Endothelial cell of umbilical vein (primary cell): ENCODE measurements at regions not wholly inside any gene's neighbourhood (a gene's known extent, or its start where the extent isn't known, plus 50 kb on each side); places are given as distances from the start of the nearest gene placed in this dataset.

Experiments used
- BruUV-seq: library from RNA; stranded (reverse); fragments of 400-500 nt; replicated peaks from 2 replicates; lab custom pipeline; 2021; lab: Mats Ljungman, UMichigan
- CTCF ChIA-PET: fragments of 300-600, 350-600 bp; sonication (Branson Sonifier 250); formaldehyde crosslinking; loops from one replicate; lab custom pipeline; 2021; ENCODE audit warnings: antibody characterized with exemption, inconsistent platforms; lab: Charles Lee
- POLR2A ChIA-PET: fragments of 300-600, 350-600 bp; sonication (Branson Sonifier 250); formaldehyde crosslinking; loops from one replicate; lab custom pipeline; 2021; ENCODE audit warnings: antibody characterized with exemption, inconsistent platforms; lab: Charles Lee
- DNase-seq: peaks from one replicate; pipeline ENCODE4 v3.0.0-alpha.2; 2011; ENCODE audit warnings: low read depth, low spot score
- FAIRE-seq: peaks from 2 replicates; lab custom pipeline; 2011; peaks lifted over from hg19 to GRCh38; lab: Jason Lieb, UNC
- H2AFZ ChIP-seq: 2 replicates; pipeline ENCODE4 v1.6.0; 2012; ENCODE audit warnings: low read depth, low read length, control low read depth, inconsistent platforms
- H3K27ac ChIP-seq: 2 replicates; pipeline ENCODE4 v1.5.1; 2011; ENCODE audit warnings: low read depth, mild to moderate bottlenecking, control low read depth, low read length, moderate library complexity; ENCODE audit not compliant: insufficient read depth
- H3K27me3 ChIP-seq, 2 experiments: 2 replicates each; pipeline versions ENCODE4 v1.6.0 to v1.6.1; 2011; ENCODE audit warnings: low read length in 2 of 2, mixed read lengths in 1 of 2; ENCODE audit not compliant: control insufficient read depth in 2 of 2, insufficient read depth in 2 of 2
- H3K36me3 ChIP-seq, 2 experiments: 2 replicates in 1 of 2; 3 replicates in 1 of 2; pipeline ENCODE4 v1.5.1; 2011; ENCODE audit warnings: low read length in 2 of 2, mild to moderate bottlenecking in 1 of 2, moderate library complexity in 1 of 2; ENCODE audit not compliant: control insufficient read depth in 2 of 2, insufficient read depth in 2 of 2; ENCODE audit errors: extremely low read depth in 1 of 2
- H3K4me1 ChIP-seq: 3 replicates; pipeline ENCODE4 v1.5.1; 2011; ENCODE audit warnings: mild to moderate bottlenecking, low read length; ENCODE audit not compliant: control insufficient read depth, insufficient read depth; ENCODE audit errors: extremely low read depth
- H3K4me2 ChIP-seq: 2 replicates; pipeline ENCODE4 v1.6.1; 2011; ENCODE audit warnings: low read length, control low read depth, mixed read lengths; ENCODE audit not compliant: insufficient read depth
- H3K4me3 ChIP-seq, 3 experiments: fragments of 200-600 bp in 1 of 3; sonication (generic), shearing (Covaris generic) in 1 of 3; replicated peaks in 1 of 3; 2 replicates each; pipeline ENCODE4 v1.5.1; 2011 to 2016; ENCODE audit warnings: control low read depth in 3 of 3, low read length in 3 of 3, mild to moderate bottlenecking in 2 of 3, inconsistent platforms in 1 of 3, low read depth in 1 of 3, moderate library complexity in 1 of 3; ENCODE audit not compliant: insufficient read depth in 1 of 3
- H3K79me2 ChIP-seq: 2 replicates; pipeline ENCODE4 v1.6.0; 2012; ENCODE audit warnings: low read length, inconsistent platforms; ENCODE audit not compliant: control insufficient read depth, insufficient read depth
- H3K9ac ChIP-seq: replicated peaks from 2 replicates; pipeline ENCODE3; 2011; ENCODE audit warnings: low read length, control low read depth; ENCODE audit not compliant: insufficient read depth; ENCODE audit errors: extremely low read depth
- H3K9me1 ChIP-seq: replicated peaks from 3 replicates; pipeline ENCODE4 v1.6.0; 2011; ENCODE audit warnings: mild to moderate bottlenecking, low read length; ENCODE audit not compliant: control insufficient read depth, insufficient read depth; ENCODE audit errors: extremely low read depth
- H3K9me3 ChIP-seq: replicated peaks from 2 replicates; pipeline ENCODE4 v1.5.1; 2012; ENCODE audit warnings: low read length, inconsistent platforms; ENCODE audit not compliant: control insufficient read depth, insufficient read depth
- H4K20me1 ChIP-seq: replicated peaks from 2 replicates; pipeline ENCODE3; 2011; ENCODE audit warnings: mild to moderate bottlenecking, low read length; ENCODE audit not compliant: control insufficient read depth, insufficient read depth; ENCODE audit errors: extremely low read depth
- CTCF ChIP-seq, 2 donors: IDR thresholded peaks; 1 replicate in 1 of 2; 2 replicates in 1 of 2; pipeline ENCODE4 v1.5.1; 2011; ENCODE audit warnings: low read length in 2 of 2, mild to moderate bottlenecking in 2 of 2, moderate library complexity in 2 of 2, control low read depth in 1 of 2, inconsistent platforms in 1 of 2, low read depth in 1 of 2; ENCODE audit not compliant: insufficient read depth in 1 of 2; ENCODE audit errors: extremely low read depth in 1 of 2
- EZH2 ChIP-seq: IDR thresholded peaks from 2 replicates; pipeline ENCODE4 v1.6.1; 2012; ENCODE audit warnings: borderline replicate concordance, low read depth, mild to moderate bottlenecking, moderate library complexity, low read length, inconsistent platforms; ENCODE audit not compliant: severe bottlenecking
- FOS ChIP-seq: IDR thresholded peaks from 2 replicates; pipeline ENCODE4 v1.6.1; 2011; ENCODE audit warnings: mild to moderate bottlenecking, low read length, moderate library complexity, borderline replicate concordance; ENCODE audit not compliant: insufficient read depth
- GATA2 ChIP-seq: IDR thresholded peaks from 2 replicates; pipeline ENCODE4 v1.7.0; 2011; ENCODE audit warnings: low read depth, mild to moderate bottlenecking, moderate library complexity, mixed read lengths, low read length; ENCODE audit not compliant: insufficient read length, insufficient read depth
- JUN ChIP-seq: IDR thresholded peaks from 2 replicates; pipeline ENCODE4 v1.6.1; 2011; ENCODE audit warnings: borderline replicate concordance, low read depth; ENCODE audit not compliant: insufficient read length, insufficient read depth
- MAX ChIP-seq: IDR thresholded peaks from 2 replicates; pipeline ENCODE4 v1.6.1; 2011; ENCODE audit not compliant: insufficient read depth, insufficient read length
- MYC ChIP-seq: IDR thresholded peaks from one replicate; pipeline ENCODE4 v1.6.1; 2011; ENCODE audit warnings: mild to moderate bottlenecking, low read depth, low read length
- POLR2A ChIP-seq: IDR thresholded peaks from 2 replicates; pipeline ENCODE4 v1.6.1; 2012; ENCODE audit warnings: low read depth, mild to moderate bottlenecking, control low read depth, low read length
- POLR2AphosphoS5 ChIP-seq: IDR thresholded peaks from 2 replicates; pipeline ENCODE4 v1.6.1; 2012; ENCODE audit warnings: low read depth, mild to moderate bottlenecking, control low read depth, low read length, moderate library complexity; ENCODE audit not compliant: insufficient read depth
- dilution Hi-C: fragments of 300-500 bp; cut with MboI; formaldehyde crosslinking; loops from one replicate; pipeline ENCODE4 v1.15.0; 2019; ENCODE audit warnings: low sequenced_read_pairs; ENCODE audit not compliant: extremely low pct_ligation_motif_present
- intact Hi-C: fragments of 100-400 bp; cut with micrococcal nuclease; formaldehyde crosslinking; loops from one replicate; pipeline ENCODE4 v1.10.0; 2022

GRCh38 chr15:62883938-62884479 lies 158.5 kb upstream of the TPM1 start:
- CTCF ChIA-PET = interaction anchor here (0.8 to 1.4 kb wide), 3 partner anchors 11 to 164 kb away, joined by 3 to 4 read pairs (median 3); no protein-coding TSS in a partner anchor
- intact Hi-C loops (no loop called here), dilution Hi-C loops (no loop called here)
- no peaks in the 10 kb centered on the region for H3K36me3 ChIP-seq
- no peak overlapping the region for H2AFZ ChIP-seq
- H3K4me2 ChIP-seq = no peak overlapping the region
- peaks cover 29% of the 10 kb centered on the region for H3K4me1 ChIP-seq
- H3K9ac ChIP-seq = no peak overlapping the region
- H3K27ac ChIP-seq = no peak overlapping the region
- H3K27me3 ChIP-seq = no peaks in the 10 kb centered on the region
- no peaks in the 10 kb centered on the region for H3K9me3 ChIP-seq
- POLR2A ChIA-PET = no interaction called here
- BruUV-seq = no TSS peak
- no peak overlapping the region for H3K4me3 ChIP-seq
- TF ChIP-seq GATA2 = no peak
- TF ChIP-seq EZH2 = no peak
- no peak for TF ChIP-seq MAX
- TF ChIP-seq POLR2A = no peak
- TF ChIP-seq POLR2AphosphoS5 = no peak
- TF ChIP-seq MYC = no peak
- no peak for TF ChIP-seq JUN
- TF ChIP-seq FOS = no peak
- TF ChIP-seq CTCF (IDR thresholded peaks at IDR 0.05; ENCODE audit: extremely low read depth in 1 of 2, insufficient read depth in 1 of 2, low read depth in 1 of 2, low read length in 2 of 2) = no peak
- no peaks in the 10 kb centered on the region for H4K20me1 ChIP-seq
- DNase-seq (no peak), FAIRE-seq (no peak)
- no peaks in the 10 kb centered on the region for H3K9me1 ChIP-seq
- H3K79me2 ChIP-seq = no peaks in the 10 kb centered on the region
